Keratinocyte (primary cell): ENCODE measurements at regions not wholly inside any gene's neighbourhood (a gene's known extent, or its start where the extent isn't known, plus 50 kb on each side); places are given as distances from the start of the nearest gene placed in this dataset.
"Not testable (repeated sequence)": the region's sequence is repeated elsewhere in the genome, so short reads cannot be mapped to it uniquely, and the experiment has no call there.

Source experiments
- DNase-seq: peaks from one replicate; pipeline ENCODE4 v3.0.0-alpha.2; 2011; ENCODE audit warnings: low read depth, missing footprints, low spot score
- FAIRE-seq: peaks from 2 replicates; lab custom pipeline; 2011; peaks lifted over from hg19 to GRCh38; lab: Jason Lieb, UNC
- H2AFZ ChIP-seq: 2 replicates; pipeline ENCODE4 v1.6.0; 2012; ENCODE audit warnings: low read length, control low read depth, inconsistent platforms; ENCODE audit not compliant: control insufficient read depth
- H3K27ac ChIP-seq: 2 replicates; pipeline ENCODE4 v1.5.1; 2011; ENCODE audit warnings: low read length; ENCODE audit not compliant: control insufficient read depth, insufficient read depth
- H3K27me3 ChIP-seq: 3 replicates; pipeline ENCODE4 v1.6.0; 2011; ENCODE audit warnings: low read length; ENCODE audit not compliant: control insufficient read depth, insufficient read depth; ENCODE audit errors: extremely low read depth
- H3K36me3 ChIP-seq, 2 experiments: 2 replicates in 1 of 2; 3 replicates in 1 of 2; pipeline ENCODE4 v1.5.1; 2011; ENCODE audit warnings: low read length in 2 of 2, mild to moderate bottlenecking in 1 of 2; ENCODE audit not compliant: control insufficient read depth in 2 of 2, insufficient read depth in 2 of 2; ENCODE audit errors: extremely low read depth in 1 of 2
- H3K4me1 ChIP-seq: 3 replicates; pipeline ENCODE4 v1.5.1; 2011; ENCODE audit warnings: low read length; ENCODE audit not compliant: control insufficient read depth, insufficient read depth; ENCODE audit errors: extremely low read depth
- H3K4me2 ChIP-seq: 3 replicates; pipeline ENCODE4 v1.6.0; 2011; ENCODE audit warnings: low read depth, low read length; ENCODE audit not compliant: control insufficient read depth, insufficient read depth; ENCODE audit errors: extremely low read depth
- H3K4me3 ChIP-seq, 3 experiments: fragments of 200-600 bp in 1 of 3; sonication (generic) in 1 of 3; 2 replicates in 2 of 3; 3 replicates in 1 of 3; pipeline ENCODE4 v1.5.1; 2011 to 2016; ENCODE audit warnings: low read length in 3 of 3, mild to moderate bottlenecking in 3 of 3, control low read depth in 2 of 3, inconsistent platforms in 1 of 3, low read depth in 1 of 3, mixed read lengths in 1 of 3, mixed run types in 1 of 3, moderate library complexity in 1 of 3; ENCODE audit not compliant: control insufficient read depth in 2 of 3, insufficient read depth in 2 of 3; ENCODE audit errors: extremely low read depth in 1 of 3
- H3K79me2 ChIP-seq: 2 replicates; pipeline ENCODE4 v1.6.0; 2012; ENCODE audit warnings: low read length; ENCODE audit not compliant: control insufficient read depth, insufficient read depth
- H3K9ac ChIP-seq: 3 replicates; pipeline ENCODE4 v1.6.0; 2011; ENCODE audit warnings: low read length; ENCODE audit not compliant: control insufficient read depth, insufficient read depth; ENCODE audit errors: extremely low read depth
- H3K9me1 ChIP-seq: 3 replicates; pipeline ENCODE4 v1.6.0; 2011; ENCODE audit warnings: low read length; ENCODE audit not compliant: control insufficient read depth, insufficient read depth; ENCODE audit errors: extremely low read depth
- H3K9me3 ChIP-seq: 2 replicates; pipeline ENCODE4 v1.5.1; 2012; ENCODE audit warnings: low read depth, low read length; ENCODE audit not compliant: control insufficient read depth
- H4K20me1 ChIP-seq: 3 replicates; pipeline ENCODE4 v1.6.0; 2011; ENCODE audit warnings: low read length; ENCODE audit not compliant: control insufficient read depth, insufficient read depth; ENCODE audit errors: extremely low read depth
- CTCF ChIP-seq, 3 experiments: IDR thresholded peaks in 1 of 3; conservative IDR thresholded peaks in 1 of 3; optimal IDR thresholded peaks in 1 of 3; 2 replicates in 2 of 3; 3 replicates in 1 of 3; pipeline versions ENCODE3 to v1.5.1; 2011; ENCODE audit warnings: low read length in 3 of 3, mild to moderate bottlenecking in 3 of 3, moderate library complexity in 2 of 3, control low read depth in 1 of 3, inconsistent platforms in 1 of 3; ENCODE audit not compliant: insufficient read depth in 2 of 3; ENCODE audit errors: extremely low read depth in 1 of 3
- EZH2 ChIP-seq: IDR thresholded peaks from one replicate; pipeline ENCODE4 v1.6.1; 2012; ENCODE audit warnings: inconsistent platforms, mild to moderate bottlenecking, low read length, moderate library complexity
- dilution Hi-C: fragments of 300-500 bp; cut with MboI; formaldehyde crosslinking; loops from one replicate; pipeline ENCODE4 v1.7.0; 2020; ENCODE audit warnings: low sequenced_read_pairs; ENCODE audit not compliant: extremely low pct_ligation_motif_present

GRCh38 chr1:238331557-238331956 lies 440.8 kb upstream of the ZP4 start:
- no peaks in the 10 kb centered on the region for H3K9me1 ChIP-seq
- H3K4me2 ChIP-seq, result no peak overlapping the region
- H3K4me1 ChIP-seq, result no peaks in the 10 kb centered on the region
- H4K20me1 ChIP-seq, result no peaks in the 10 kb centered on the region
- FAIRE-seq (no peak), DNase-seq (no peak)
- H3K9me3 ChIP-seq, result no peaks in the 10 kb centered on the region
- no peak overlapping the region for H3K9ac ChIP-seq
- H3K4me3 ChIP-seq, result no peak overlapping the region
- H3K27ac ChIP-seq, result no peak overlapping the region
- no peaks in the 10 kb centered on the region for H3K79me2 ChIP-seq
- no peak overlapping the region for H2AFZ ChIP-seq
- no peaks in the 10 kb centered on the region for H3K36me3 ChIP-seq
- dilution Hi-C loops, result no loop called here
- H3K27me3 ChIP-seq, result no peaks in the 10 kb centered on the region
- TF ChIP-seq CTCF (optimal IDR thresholded peaks at IDR 0.05 in 1 of 3, IDR thresholded peaks at IDR 0.05 in 1 of 3, conservative IDR thresholded peaks at IDR 0.05 in 1 of 3; ENCODE audit: extremely low read depth in 1 of 3, insufficient read depth in 2 of 3, low read length in 3 of 3) (no peak), EZH2 (no peak)

GRCh38 chr1:238329671-238330070 lies 438.9 kb upstream of the ZP4 start:
- Histone ChIP-seq H3K79me2 (no peaks in the 10 kb centered on the region), H3K27ac (no peak overlapping the region), H3K9ac (no peak overlapping the region), H3K9me1 (no peaks in the 10 kb centered on the region), H3K9me3 (no peaks in the 10 kb centered on the region), H3K4me1 (no peaks in the 10 kb centered on the region), H3K27me3 (no peaks in the 10 kb centered on the region), H3K4me2 (no peak overlapping the region), H3K36me3 (no peaks in the 10 kb centered on the region), H2AFZ (no peak overlapping the region), H4K20me1 (no peaks in the 10 kb centered on the region), H3K4me3 (no peak overlapping the region)
- DNase-seq (no peak), FAIRE-seq (no peak)
- TF ChIP-seq CTCF (optimal IDR thresholded peaks at IDR 0.05 in 1 of 3, IDR thresholded peaks at IDR 0.05 in 1 of 3, conservative IDR thresholded peaks at IDR 0.05 in 1 of 3; ENCODE audit: extremely low read depth in 1 of 3, insufficient read depth in 2 of 3, low read length in 3 of 3) (no peak), EZH2 (no peak)
- dilution Hi-C loops, result no loop called here

- H3K4me1 ChIP-seq, H3K27me3 ChIP-seq, H3K36me3 ChIP-seq, H3K4me2 ChIP-seq, FAIRE-seq, H4K20me1 ChIP-seq, H3K79me2 ChIP-seq, DNase-seq, dilution Hi-C loops, H3K27ac ChIP-seq, H3K9me1 ChIP-seq, H3K9me3 ChIP-seq, H3K9ac ChIP-seq, H3K4me3 ChIP-seq, H2AFZ ChIP-seq: not testable (repeated sequence)
These were observed 436.3 kb upstream of the ZP4 start for GRCh38 chr1:238327033-238327432.

GRCh38 chr1:238326479-238326878 lies 435.8 kb upstream of the ZP4 start:
- H3K9ac ChIP-seq, dilution Hi-C loops, H3K27ac ChIP-seq, H4K20me1 ChIP-seq, H3K9me1 ChIP-seq, H3K4me2 ChIP-seq, H3K79me2 ChIP-seq, H3K36me3 ChIP-seq, H3K4me3 ChIP-seq, H2AFZ ChIP-seq, DNase-seq, FAIRE-seq, H3K4me1 ChIP-seq, H3K9me3 ChIP-seq, H3K27me3 ChIP-seq: not testable (repeated sequence)
